HG02884 (cell line): ENCODE measurements at regions not wholly inside any gene's neighbourhood (a gene's known extent, or its start where the extent isn't known, plus 50 kb on each side); places are given as distances from the start of the nearest gene placed in this dataset.
A peak's percentile ranks its signal among the peaks of the same experiment; 100 is the strongest.
"Not testable (repeated sequence)": the region's sequence is repeated elsewhere in the genome, so short reads cannot be mapped to it uniquely, and the experiment has no call there.

ENCODE experiments used
- ATAC-seq: cut with Tn5 transposase; IDR thresholded peaks from one replicate; pipeline ENCODE4 v1.9.1; 2021; ENCODE audit warnings: mild to moderate bottlenecking, moderate library complexity; ENCODE audit not compliant: unreplicated experiment

DNA sequence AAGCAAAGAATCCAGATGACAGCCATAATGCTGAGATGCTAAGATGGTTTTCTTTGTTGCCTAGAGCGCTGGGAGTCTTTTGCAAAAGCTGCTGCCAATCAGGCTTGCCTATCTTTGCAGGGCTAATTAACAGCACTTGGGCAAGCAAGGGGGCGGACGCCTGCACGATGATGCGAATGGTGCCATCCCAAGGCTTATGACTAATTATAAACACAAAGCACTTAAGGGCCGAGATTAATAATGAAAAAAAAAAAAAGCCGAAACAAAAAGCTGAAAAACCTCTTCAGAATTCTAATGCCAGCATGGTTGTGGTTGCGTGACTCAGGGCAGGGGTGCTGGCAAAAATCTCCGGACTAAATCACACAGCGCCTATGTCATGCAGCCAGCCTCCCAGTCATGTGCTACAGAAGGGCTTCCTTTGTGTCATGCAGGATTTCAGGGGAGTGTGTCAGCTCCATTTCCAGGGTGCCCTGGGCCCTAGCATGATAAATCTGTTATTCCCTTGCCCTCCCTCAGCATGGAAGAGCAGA is 185.0 kb upstream of the ANKRD28 start:
- no peak for ATAC-seq

DNA sequence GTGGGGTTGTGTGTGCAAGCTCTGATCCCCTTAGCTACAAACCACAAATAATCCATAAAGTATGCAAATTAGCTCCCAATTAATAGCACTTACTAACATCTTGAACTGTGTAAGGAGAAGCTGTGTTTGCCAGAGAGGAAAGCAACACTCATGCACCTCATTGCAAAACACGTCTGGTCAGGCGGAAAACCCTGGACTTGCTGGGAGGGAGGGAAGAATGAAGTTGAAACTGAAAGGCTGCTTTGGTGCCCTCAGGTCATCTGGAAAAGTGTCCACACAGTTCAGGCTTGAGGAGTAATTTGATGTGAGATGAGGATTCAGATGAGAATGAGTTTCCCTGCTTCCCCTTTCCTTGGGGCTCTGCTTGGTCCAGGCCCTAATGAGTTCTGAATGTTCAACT is 185.5 kb upstream of the ANKRD28 start:
- ATAC-seq, result no peak

DNA sequence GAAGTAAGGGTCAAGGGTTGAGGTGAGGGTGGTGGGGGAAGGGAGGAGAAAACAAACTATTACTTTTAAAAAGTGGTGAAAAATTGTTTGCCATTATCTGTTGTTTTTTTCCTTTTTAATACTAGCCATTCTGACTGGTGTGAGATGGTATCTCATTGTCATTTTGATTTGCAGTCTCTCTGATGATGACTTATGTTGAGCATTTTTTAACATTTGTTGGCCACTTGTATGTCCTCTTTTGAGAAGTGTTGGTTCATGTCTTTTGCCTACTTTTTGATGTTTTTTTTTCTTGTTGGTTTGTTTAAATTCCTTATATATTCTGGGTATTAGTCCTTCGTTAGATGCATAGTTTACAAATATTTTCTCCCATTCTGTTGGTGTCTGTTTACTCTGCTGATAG is 185.9 kb upstream of the ANKRD28 start:
- no peak for ATAC-seq

DNA sequence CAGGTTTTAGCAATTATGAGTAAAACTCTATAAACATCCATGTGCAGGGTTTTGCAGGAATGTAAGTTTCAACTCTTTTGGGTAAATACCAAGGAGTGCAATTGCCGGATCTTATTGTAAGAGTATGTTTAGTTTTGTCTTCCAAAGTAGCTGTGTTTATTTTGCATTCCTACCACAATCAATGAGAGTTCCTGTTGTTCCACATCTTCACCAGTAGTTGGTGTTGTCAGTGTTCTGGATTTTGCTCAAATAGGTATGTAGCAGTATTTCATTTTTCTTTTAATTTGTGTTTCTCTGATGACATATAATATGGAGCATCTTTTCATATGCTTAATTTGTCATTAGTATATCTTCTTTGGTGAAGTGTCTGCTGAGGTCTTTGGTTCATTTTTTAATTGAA is 185.1 kb upstream of the GALNT15 start:
- no peak for ATAC-seq

DNA sequence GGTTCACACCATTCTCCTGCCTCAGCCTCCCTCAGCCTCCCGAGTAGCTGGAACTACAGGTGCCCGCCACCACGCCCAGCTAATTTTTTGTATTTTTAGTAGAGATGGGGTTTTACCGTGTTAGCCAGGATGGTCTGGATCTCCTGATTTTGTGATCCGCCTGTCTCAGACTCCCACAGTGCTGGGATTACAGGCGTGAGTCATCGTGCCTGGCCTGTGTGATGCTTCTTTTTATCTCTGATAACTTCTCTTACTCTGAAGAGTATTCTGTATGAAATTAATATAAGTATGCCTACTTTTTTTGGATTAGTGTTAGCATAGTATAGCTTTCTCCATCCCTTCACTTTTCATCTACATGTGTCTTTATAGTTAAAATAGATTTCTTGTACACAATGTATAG is 180.8 kb upstream of the GALNT15 start:
- not testable (repeated sequence) for ATAC-seq

DNA sequence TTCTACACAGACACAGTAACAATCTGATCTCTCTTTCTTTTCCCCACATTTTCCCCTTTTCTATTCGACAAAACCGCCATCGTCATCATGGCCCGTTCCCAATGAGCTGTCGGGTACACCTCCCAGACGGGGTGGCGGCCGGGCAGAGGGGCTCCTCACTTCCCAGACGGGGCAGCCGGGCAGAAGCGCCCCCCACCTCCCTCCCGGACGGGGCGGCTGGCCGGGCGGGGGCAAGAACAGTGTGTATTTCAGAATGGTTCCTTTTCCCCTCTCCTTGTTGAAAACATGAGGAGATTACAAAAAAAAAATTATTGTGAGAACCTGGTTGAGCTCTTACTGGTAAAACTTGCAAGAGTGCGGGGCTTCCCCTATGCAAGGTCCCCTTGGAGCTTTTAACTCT is 178.0 kb upstream of the GALNT15 start:
- ATAC-seq, result not testable (repeated sequence)

DNA sequence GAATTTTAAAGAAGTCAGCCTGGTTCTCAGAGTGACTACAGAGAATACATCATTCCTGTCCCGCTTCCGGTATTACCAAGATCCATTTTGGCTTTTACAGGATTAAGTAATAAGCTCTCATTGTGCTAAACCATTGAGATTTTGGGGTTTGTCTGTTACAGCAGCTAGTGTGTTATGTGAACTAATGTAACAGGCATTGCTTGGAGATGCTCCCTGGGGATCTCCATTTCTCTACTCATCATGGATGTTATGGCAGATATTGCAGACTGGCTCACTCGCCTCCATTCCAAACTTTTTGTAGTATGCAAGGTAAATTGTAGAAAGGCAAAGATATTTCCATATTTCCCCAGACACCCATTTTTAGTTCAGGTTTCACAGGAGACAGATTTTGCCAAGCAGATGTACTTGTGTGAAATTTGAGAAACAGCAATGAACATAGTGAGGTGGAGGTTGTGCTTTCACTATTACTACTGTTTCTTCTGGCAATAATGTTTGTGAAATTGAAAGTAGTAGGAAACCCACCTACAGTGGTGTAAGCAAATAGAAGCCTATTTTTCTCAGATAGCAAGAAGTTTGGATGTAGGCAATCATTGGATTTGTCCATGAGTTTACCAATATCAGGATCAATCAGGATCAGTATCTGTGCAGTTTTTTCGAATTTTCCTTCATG is 177.1 kb upstream of the GALNT15 start:
- ATAC-seq, result peak; percentile 99

DNA sequence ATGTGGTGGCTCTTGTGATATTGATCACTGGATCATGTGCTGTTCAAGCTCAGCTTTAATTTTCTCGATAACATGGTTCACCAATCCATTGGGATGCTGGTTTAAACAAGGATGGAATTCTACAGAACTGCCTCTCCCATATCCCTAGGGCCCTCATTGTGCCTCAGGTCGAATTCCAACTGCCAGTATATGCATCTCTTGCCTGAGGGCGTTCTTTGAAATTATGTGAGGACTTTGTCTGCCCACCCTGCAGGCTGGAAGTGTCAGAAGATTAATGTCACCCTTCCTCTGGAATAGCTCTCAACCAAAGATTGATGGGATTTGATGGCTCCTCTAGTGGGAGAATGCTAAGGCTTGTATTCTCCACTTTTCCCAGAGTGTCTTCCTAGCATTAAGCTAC is 175.6 kb upstream of the GALNT15 start:
- no peak for ATAC-seq

DNA sequence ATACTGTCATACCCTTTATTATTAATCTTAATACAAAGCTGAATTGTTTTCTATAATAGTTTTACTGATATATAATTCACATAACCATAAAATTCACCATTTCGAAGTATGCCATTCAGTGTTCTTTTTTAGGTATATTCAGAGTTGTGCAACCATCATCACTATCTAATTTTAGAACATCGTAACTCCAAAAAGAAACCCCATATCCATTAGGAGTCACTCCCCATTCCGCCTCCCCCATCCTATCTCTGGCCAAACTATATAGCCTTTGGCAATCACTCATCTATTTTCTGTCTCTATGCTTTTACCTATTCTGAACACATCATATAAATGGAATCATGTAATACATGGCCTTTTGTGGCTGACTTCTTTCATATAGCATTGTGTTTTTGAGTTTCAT is 169.7 kb upstream of the GALNT15 start:
- ATAC-seq, result no peak

DNA sequence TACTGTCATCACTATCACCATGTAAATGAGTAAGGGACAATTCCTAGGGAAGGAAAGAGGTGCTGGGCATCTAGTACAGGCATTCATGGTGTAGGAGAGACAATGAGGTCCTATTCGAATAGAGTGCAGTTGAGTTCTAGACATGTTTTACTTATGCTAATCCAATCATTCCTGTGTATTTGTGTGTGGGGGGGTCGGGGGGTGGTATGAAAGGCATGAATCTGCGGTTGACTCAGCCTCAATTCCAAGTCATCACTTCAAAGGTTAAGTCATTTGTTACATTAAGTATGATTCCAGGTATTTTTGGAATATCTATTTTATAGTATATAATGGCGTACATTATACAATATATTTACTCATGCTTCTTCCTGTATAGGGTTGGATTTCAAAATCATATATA is 163.1 kb upstream of the GALNT15 start:
- no peak for ATAC-seq

DNA sequence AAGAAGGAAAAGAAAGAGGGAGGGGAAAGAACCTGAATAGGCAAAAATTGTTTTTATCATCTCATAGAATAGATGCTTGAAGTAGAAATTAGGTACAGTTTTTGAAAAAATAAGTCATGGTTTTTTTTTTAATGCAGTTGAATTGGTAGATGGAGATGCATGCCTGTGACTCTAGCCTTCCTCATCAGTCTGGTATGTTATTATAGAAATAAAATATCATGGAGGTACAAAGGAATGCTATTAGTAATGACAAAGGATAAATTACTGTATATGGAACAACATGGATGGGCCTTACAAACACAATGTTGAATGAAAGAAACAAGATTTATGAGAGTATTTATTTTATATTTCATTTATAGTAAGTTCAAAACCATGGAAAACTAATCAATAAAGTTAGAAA is 162.4 kb upstream of the GALNT15 start:
- ATAC-seq, result no peak

DNA sequence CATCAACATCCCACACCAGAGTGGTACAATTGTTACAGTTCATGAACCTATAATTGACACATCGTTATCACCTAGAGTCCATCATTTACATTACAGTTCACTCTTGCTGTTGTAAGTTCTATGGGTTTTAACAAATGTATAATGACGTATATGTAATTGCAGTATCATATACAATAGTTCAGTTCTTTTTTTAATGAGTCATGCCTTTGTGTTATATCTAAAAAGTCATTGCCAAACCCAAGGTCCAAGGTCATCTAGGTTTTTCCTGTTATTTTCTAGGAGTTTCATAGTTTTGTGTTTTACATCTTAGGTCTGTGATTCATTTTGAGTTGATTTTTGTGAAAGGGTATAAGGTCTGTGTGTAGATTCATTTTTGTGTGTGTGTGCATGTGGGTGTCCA is 160.9 kb upstream of the GALNT15 start:
- no peak for ATAC-seq

DNA sequence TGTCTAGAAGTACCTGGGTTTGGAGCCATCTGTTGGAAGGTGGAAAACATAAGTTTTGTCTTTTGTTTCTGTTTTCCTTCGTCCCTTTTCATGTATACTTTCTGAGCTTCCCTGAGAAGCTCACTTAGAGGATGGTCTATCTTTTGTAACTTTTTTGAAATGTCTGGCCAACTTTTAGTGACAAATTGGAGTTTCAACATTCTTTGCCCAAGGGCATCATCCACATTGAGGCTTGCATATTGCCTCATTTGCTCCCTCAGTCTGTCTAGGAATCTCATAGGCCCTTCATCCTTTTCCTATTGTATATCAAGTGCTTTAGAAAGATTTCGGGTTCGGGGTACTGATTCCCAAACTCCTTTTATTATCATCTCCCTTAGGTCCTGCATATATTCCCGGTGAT is 152.7 kb upstream of the GALNT15 start:
- not testable (repeated sequence) for ATAC-seq

DNA sequence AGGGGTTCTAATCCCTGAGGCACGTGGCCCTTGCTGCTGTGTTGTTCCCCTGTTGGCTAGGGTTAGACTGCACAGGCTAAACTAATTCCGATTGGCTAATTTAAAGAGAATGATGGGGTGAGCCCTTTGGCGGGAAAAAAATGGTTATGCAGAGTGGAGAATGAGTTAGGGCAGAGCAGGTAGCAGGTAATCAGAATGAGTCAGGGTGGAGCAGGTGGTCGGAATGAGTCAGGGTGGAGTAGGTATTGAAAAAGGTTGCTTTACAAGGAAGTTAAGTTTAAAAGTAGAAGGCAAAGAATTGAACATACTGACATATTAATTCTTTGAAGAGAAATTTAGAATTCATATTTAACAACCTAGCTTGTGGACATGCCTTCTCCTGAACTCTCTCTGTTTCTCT is 150.6 kb upstream of the GALNT15 start:
- not testable (repeated sequence) for ATAC-seq

DNA sequence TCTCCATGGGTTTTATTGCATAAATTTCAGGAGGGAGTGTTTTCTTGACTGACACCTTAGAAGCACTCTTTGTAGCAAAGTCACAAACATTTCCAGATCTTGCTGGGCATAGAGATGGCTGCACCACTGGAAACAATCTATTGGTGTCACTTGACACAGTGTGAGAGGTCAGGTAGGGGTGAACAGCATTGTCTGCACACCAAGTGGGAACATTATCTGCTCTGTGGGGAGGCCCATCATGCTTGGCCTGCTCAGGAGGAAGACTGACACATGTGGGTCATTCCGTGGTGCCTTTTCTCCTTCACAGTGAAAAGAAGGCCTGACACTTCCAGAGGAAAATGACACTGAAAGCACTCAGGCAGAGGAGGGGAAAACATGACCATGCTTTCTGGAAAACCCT is 149.9 kb upstream of the GALNT15 start:
- no peak for ATAC-seq

DNA sequence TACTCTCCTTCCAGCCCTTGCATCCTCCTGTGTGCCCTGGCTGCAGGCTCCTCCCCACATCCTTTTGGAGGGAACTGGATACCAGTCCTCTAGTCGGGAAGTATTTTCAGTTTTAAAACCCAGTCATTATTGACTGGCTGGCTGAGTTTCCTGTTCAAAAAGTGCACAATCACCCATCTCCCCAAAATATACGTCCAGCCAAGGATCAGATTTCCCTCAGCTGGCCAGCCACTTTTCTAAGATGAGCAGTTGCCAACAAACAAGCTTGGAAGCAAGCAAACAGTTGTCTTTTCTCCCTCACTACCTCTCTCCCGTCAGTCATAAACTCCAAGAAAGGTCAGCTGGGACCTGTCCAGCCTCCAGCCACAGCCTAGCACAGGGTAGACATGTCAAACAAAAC is 147.7 kb upstream of the GALNT15 start:
- no peak for ATAC-seq

DNA sequence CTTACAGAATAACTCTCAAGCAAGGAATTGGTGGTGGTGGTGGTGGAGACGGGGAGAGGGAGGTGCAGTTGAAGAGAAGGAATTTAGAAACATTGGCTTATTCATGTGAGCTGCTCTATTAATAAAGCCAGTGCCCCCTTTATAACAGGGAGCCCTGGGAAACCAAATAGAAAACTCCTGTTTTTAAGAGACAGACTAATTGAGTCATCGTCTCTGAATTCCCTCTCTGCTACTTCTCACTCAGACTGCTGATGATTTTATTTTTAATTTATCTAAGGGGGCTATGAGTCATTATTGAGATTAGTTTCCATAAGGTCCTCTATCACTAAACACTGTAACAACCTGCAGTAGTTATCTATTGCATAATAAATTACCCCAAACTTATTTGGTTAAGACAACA is 145.9 kb upstream of the GALNT15 start:
- ATAC-seq, result no peak

DNA sequence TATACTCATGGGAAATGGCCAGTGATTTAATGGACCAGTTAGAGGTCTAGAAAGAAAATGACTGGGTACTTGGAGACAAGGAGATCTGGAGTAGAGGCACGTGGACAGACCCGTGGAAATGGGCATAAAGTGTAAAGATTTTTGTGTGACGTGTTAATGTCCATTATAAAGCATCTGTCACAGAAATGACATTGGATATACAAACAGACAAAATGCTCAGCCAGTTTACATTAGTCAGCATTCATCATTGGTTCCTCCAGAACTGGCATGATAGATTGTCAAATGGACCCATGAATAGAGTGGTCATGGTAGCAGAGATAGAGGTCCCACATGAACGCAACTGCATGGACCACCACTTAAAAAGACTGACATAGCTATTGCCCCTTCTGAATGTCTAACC is 144.1 kb upstream of the GALNT15 start:
- ATAC-seq, result no peak

DNA sequence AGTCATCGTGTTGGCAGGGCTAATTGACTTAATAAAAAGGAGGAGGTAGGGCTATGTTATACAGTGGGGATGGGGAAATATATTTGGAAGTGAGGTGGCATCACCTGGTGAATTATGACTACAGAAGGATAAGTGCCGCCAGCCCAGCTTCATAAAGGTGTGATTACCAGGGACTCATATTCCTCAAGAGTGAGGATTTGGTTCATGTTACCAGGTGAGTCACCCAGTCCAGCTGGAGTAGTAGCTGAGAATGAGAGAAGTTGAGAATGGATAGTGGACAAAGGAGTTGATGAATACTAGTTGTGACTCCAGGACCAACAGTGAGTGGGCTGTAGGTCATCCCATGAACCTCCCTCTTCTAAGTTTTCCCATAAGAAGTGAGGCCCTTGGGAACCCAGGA is 143.0 kb upstream of the GALNT15 start:
- no peak for ATAC-seq

DNA sequence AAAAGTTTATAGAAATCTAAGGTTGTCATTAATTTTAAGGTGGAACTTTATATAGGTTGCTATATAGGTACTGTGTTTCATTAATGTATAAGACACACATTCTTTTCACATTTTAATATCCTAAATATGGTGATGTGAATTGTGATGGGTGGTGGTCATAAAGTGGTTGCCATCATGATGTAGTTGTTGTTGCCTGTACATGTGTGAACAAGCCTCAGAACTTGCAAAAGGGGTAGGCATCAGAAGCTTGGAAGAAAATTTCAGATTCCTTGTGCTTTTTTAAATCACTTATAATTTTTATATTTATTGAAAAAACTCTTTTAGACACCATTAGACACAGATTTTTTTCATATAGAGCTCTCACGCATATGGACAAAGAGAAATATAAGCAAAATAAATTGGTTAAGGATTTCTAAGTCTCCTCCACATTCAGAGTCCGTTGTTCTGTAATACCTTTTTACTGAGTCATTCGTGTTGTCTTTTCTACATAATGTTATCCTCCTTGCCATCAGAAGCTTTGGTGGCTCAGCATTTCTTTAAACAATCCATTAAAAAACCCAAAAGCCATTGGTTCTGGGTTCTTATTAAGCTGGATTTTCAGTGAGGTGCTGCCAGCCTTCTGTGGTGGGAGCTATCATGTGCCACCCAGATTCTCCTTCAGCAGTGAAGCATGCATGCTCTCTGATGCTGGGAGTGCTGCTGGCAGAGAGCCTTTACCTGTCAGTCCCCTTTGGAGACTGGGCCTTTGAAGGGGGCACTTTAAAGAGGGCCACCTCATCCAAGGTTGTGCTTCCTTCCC is 140.4 kb upstream of the GALNT15 start:
- no peak for ATAC-seq

DNA sequence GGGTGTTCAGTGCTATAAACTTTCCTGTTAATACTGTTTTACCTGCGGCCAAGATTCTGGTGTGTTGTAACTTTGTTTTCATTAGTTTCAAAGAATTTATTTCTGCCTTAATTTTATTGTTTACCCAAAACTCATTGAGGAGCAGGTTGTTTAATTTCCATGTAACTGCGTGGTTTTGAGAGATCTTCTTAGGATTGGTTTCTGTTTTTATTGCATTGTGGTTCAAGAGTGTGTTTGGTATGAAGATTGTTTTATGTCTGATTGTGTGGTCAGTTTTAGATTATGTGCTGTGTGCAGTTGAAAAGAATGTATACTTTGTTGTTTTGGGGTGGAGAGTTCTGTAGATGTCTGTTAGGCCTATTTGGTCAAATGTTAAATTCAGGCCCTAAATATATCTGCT is 133.5 kb upstream of the GALNT15 start:
- ATAC-seq, result no peak
